Panc1 (cell line): ENCODE measurements at regions not wholly inside any gene's neighbourhood (a gene's known extent, or its start where the extent isn't known, plus 50 kb on each side); places are given as distances from the start of the nearest gene placed in this dataset.

Experiments used
- ATAC-seq: fragments of 200-7000 bp; cut with Tn5 transposase; 2 replicates; pipeline ENCODE4 v1.9.1; 2020; ENCODE audit warnings: mild to moderate bottlenecking, moderate library complexity
- BruUV-seq: library from RNA; stranded (reverse); fragments of 400-500 nt; replicated peaks from 2 replicates; lab custom pipeline; 2021; lab: Mats Ljungman, UMichigan
- CTCF ChIA-PET: fragments of 300-600 bp; sonication (Branson Sonifier 250); formaldehyde crosslinking; loops from one replicate; lab custom pipeline; 2022; ENCODE audit warnings: antibody characterized with exemption; lab: Charles Lee
- POLR2A ChIA-PET: fragments of 300-600 bp; sonication (Branson Sonifier 250); formaldehyde crosslinking; loops from one replicate; lab custom pipeline; 2022; ENCODE audit warnings: antibody characterized with exemption; lab: Charles Lee
- DNase-seq: peaks from one replicate; pipeline ENCODE4 v3.0.0-alpha.2; 2010; ENCODE audit warnings: low read depth, low spot score
- H3K27ac ChIP-seq: 2 replicates; pipeline ENCODE4 v1.5.1; 2011; ENCODE audit warnings: mild to moderate bottlenecking, low read length, inconsistent platforms
- H3K27me3 ChIP-seq: fragments of 200-500 bp; sonication (Bioruptor generic); 2 replicates; pipeline ENCODE4 v1.6.0; 2014; ENCODE audit warnings: low read length, inconsistent platforms; ENCODE audit not compliant: control insufficient read depth, insufficient read depth
- H3K36me3 ChIP-seq: fragments of 200-500 bp; sonication (Bioruptor generic); 2 replicates; pipeline ENCODE4 v1.5.1; 2014; ENCODE audit warnings: inconsistent platforms, mild to moderate bottlenecking, low read length, moderate library complexity; ENCODE audit not compliant: control insufficient read depth, insufficient read depth
- H3K4me1 ChIP-seq: 2 replicates; pipeline ENCODE4 v1.5.1; 2011; ENCODE audit warnings: inconsistent platforms, mild to moderate bottlenecking, low read length, moderate library complexity; ENCODE audit not compliant: control insufficient read depth, insufficient read depth
- H3K4me3 ChIP-seq, 2 experiments: 2 replicates each; pipeline ENCODE4 v1.5.1; 2011 to 2012; ENCODE audit warnings: low read depth in 2 of 2, low read length in 2 of 2, mild to moderate bottlenecking in 2 of 2, inconsistent platforms in 1 of 2, moderate library complexity in 1 of 2
- H3K9me3 ChIP-seq: fragments of 200-500 bp; sonication (Bioruptor generic); 2 replicates; pipeline ENCODE4 v1.5.1; 2014; ENCODE audit warnings: low read depth, mild to moderate bottlenecking, inconsistent platforms, low read length, moderate library complexity; ENCODE audit not compliant: control insufficient read depth, insufficient read depth
- POLR2AphosphoS5 ChIP-seq: IDR thresholded peaks from 2 replicates; pipeline ENCODE4 v1.6.1; 2012; ENCODE audit warnings: mild to moderate bottlenecking, low read depth, low read length, moderate library complexity
- SIN3A ChIP-seq: IDR thresholded peaks from 2 replicates; pipeline ENCODE4 v1.6.1; 2012; ENCODE audit warnings: low read depth, mild to moderate bottlenecking, low read length, moderate library complexity, borderline replicate concordance; ENCODE audit not compliant: insufficient read depth
- TCF7L2 ChIP-seq: IDR thresholded peaks from 2 replicates; pipeline ENCODE4 v1.6.1; 2011; ENCODE audit warnings: mild to moderate bottlenecking, low read depth, low read length, inconsistent platforms
- in situ Hi-C: cut with HindIII; loops from 2 replicates; pipeline ENCODE4 v1.10.0; 2016; ENCODE audit warnings: low sequenced_read_pairs, low pct_unique_long_range_greater_than_20kb
- intact Hi-C: fragments of 100-400 bp; cut with micrococcal nuclease; formaldehyde crosslinking; loops from one replicate; pipeline ENCODE4 v1.10.0; 2022; ENCODE audit not compliant: unreplicated experiment
- TF ChIP-seq, protein P1 (sequence below): fragments of 450-650 bp; IDR thresholded peaks from 2 replicates; pipeline ENCODE4 v1.5.1; 2017; ENCODE audit warnings: mild to moderate bottlenecking
- TF ChIP-seq, protein P2 (sequence below), 2 experiments: IDR thresholded peaks; 2 replicates each; pipeline ENCODE4 v1.6.1; 2011 to 2012; ENCODE audit warnings: low read depth in 2 of 2, control low read depth in 1 of 2, low read length in 1 of 2, mild to moderate bottlenecking in 1 of 2, moderate library complexity in 1 of 2; ENCODE audit not compliant: insufficient read depth in 1 of 2

DNA sequence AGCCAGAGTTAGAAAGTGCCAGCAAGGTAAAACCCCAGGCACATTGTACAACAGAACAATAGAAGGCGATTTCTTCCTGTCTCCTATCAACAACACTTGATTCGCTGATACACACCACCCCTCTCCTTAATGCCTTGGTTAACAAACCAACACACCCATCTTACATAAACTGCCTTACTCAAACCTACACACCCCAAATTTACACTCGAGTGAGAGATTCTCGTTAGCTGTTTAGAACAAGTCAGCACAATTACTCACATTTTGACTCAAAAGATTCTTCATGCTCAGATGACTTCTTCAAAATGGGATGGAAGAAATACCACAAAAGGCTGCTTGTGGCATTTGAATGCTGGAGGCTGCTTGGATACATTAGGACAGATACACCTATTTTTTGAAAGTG is 80.0 kb upstream of the FOXQ1 start:
- Histone ChIP-seq H3K27ac (no peak overlapping the region), H3K27me3 (peaks cover 6% of the 10 kb centered on the region; the same call in 1 of the 2 replicates), H3K9me3 (no peaks in the 10 kb centered on the region), H3K4me3 (no peak overlapping the region), H3K4me1 (no peaks in the 10 kb centered on the region), H3K36me3 (no peaks in the 10 kb centered on the region)
- BruUV-seq = no TSS peak
- intact Hi-C loops (no loop called here), in situ Hi-C loops (no loop called here)
- ChIA-PET CTCF (no interaction called here), POLR2A (no interaction called here)
- no peak for DNase-seq
- TF ChIP-seq, protein P1, sequence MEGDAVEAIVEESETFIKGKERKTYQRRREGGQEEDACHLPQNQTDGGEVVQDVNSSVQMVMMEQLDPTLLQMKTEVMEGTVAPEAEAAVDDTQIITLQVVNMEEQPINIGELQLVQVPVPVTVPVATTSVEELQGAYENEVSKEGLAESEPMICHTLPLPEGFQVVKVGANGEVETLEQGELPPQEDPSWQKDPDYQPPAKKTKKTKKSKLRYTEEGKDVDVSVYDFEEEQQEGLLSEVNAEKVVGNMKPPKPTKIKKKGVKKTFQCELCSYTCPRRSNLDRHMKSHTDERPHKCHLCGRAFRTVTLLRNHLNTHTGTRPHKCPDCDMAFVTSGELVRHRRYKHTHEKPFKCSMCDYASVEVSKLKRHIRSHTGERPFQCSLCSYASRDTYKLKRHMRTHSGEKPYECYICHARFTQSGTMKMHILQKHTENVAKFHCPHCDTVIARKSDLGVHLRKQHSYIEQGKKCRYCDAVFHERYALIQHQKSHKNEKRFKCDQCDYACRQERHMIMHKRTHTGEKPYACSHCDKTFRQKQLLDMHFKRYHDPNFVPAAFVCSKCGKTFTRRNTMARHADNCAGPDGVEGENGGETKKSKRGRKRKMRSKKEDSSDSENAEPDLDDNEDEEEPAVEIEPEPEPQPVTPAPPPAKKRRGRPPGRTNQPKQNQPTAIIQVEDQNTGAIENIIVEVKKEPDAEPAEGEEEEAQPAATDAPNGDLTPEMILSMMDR = no peak
- TF ChIP-seq SIN3A (no peak), POLR2AphosphoS5 (no peak), TCF7L2 (no peak)
- TF ChIP-seq, protein P2, sequence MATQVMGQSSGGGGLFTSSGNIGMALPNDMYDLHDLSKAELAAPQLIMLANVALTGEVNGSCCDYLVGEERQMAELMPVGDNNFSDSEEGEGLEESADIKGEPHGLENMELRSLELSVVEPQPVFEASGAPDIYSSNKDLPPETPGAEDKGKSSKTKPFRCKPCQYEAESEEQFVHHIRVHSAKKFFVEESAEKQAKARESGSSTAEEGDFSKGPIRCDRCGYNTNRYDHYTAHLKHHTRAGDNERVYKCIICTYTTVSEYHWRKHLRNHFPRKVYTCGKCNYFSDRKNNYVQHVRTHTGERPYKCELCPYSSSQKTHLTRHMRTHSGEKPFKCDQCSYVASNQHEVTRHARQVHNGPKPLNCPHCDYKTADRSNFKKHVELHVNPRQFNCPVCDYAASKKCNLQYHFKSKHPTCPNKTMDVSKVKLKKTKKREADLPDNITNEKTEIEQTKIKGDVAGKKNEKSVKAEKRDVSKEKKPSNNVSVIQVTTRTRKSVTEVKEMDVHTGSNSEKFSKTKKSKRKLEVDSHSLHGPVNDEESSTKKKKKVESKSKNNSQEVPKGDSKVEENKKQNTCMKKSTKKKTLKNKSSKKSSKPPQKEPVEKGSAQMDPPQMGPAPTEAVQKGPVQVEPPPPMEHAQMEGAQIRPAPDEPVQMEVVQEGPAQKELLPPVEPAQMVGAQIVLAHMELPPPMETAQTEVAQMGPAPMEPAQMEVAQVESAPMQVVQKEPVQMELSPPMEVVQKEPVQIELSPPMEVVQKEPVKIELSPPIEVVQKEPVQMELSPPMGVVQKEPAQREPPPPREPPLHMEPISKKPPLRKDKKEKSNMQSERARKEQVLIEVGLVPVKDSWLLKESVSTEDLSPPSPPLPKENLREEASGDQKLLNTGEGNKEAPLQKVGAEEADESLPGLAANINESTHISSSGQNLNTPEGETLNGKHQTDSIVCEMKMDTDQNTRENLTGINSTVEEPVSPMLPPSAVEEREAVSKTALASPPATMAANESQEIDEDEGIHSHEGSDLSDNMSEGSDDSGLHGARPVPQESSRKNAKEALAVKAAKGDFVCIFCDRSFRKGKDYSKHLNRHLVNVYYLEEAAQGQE (IDR thresholded peaks at IDR 0.05; ENCODE audit: insufficient read depth in 1 of 2, low read depth in 2 of 2, low read length in 1 of 2) = no peak
- no peak for ATAC-seq

DNA sequence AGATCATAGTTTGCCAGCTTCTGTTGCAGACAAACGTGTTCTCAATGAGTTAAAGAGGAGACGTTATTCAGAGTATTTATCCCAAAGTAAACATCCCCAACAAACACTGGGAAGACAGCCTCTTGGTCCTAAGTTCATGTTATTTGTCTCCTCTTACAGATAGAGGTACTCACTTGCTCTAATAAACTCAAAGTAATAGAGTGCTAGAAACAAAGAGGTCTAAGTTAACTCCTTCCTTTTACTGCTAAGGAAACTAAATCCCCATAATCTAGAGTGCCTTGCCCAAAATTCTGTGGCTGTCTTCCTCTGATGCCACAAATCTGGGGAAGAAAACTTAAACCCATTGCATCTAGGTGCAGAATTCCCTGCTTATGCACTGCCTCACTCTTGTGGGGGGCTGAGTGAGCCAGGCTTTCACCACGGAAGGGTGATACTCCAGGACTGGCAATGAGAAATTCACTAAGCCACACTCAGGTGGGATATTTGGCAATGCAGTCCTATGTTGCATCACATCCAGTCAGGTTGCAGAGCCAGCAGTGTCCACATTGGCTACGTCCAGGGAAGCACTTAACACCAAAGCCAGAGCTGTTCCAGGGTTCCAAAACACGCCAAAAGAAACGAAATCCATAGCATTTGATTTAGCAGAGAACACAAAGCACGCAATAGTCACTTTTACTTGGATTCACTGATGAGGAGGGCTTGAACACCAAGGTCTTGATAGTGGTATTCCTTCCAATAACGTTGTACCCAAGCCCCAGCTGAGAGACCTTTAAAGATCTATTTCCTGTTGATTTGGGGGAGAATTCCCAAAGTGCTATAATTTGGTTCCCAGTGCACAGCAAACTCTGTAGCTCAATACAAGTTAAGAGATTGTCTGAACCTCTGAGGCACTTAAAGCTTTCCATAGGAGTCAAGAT is 81.0 kb upstream of the FOXQ1 start:
- intact Hi-C loops (no loop called here), in situ Hi-C loops (no loop called here)
- DNase-seq (no peak), ATAC-seq (no peak)
- CTCF ChIA-PET = no interaction called here
- POLR2A ChIA-PET = no interaction called here
- TF ChIP-seq POLR2AphosphoS5 = no peak
- TF ChIP-seq SIN3A = no peak
- TF ChIP-seq, protein P1 = no peak
- Histone ChIP-seq H3K4me1 (no peaks in the 10 kb centered on the region), H3K27ac (no peak overlapping the region), H3K9me3 (no peaks in the 10 kb centered on the region), H3K36me3 (no peaks in the 10 kb centered on the region), H3K4me3 (no peak overlapping the region), H3K27me3 (peaks cover 6% of the 10 kb centered on the region; the same call in 1 of the 2 replicates)
- BruUV-seq = no TSS peak
